ENCODE measurements at regions not wholly inside any gene's neighbourhood (a gene's known extent, or its start where the extent isn't known, plus 50 kb on each side); places are given as distances from the start of the nearest gene placed in this dataset.

DNA sequence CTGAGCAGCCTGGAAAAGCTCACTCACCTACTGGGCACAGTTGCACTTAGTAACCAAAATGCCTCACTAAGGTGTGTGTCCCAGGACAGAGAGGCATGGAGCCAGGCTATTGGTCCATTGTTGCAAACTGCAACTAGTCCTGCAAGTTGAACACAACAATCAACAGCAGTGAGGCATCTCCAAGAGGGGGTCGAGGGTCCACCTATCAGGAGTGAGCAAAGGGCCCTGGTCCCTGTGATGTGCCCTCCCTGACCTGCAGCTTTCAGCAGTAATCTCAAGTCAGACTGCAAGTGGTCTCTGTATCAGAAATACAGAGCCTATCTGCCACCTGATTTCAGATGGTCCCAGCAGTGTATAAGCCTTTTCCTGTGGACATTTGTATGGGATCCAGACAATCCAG, 50.2 kb upstream of the TGM3 start:
- Histone ChIP-seq H3K27me3 (ENCODE audit: insufficient read depth, low read depth, severe bottlenecking) (no peaks in the 10 kb centered on the region), H3K36me3 (no peaks in the 10 kb centered on the region), H3K27ac (no peak overlapping the region), H3K4me3 (ENCODE audit: low read depth, low read length) (no peak overlapping the region), H3K9me3 (ENCODE audit: severe bottlenecking) (no peaks in the 10 kb centered on the region)
- DNase-seq: no peak
- TF ChIP-seq CTCF (IDR thresholded peaks at IDR 0.05; ENCODE audit: low read depth, low read length): no peak
